ENCODE measurements at regions not wholly inside any gene's neighbourhood (a gene's known extent, or its start where the extent isn't known, plus 50 kb on each side); places are given as distances from the start of the nearest gene placed in this dataset.

- TF ChIP-seq CTCF (IDR thresholded peaks at IDR 0.05; ENCODE audit: low read depth, low read length) (no peak), POLR2A (IDR thresholded peaks at IDR 0.05; ENCODE audit: extremely low read depth, insufficient read length) (no peak), MYC (IDR thresholded peaks at IDR 0.05; ENCODE audit: low read depth, low read length) (no peak), MAX (IDR thresholded peaks at IDR 0.05; ENCODE audit: low read depth, low read length) (no peak)
Measured at GRCh38 chr2:189940913-189941312, 121.6 kb downstream of the MSTN start.

Measured in NB4 (cell line).